RPMI8226 (cell line): ENCODE measurements at regions not wholly inside any gene's neighbourhood (a gene's known extent, or its start where the extent isn't known, plus 50 kb on each side); places are given as distances from the start of the nearest gene placed in this dataset.
"Not testable (repeated sequence)": the region's sequence is repeated elsewhere in the genome, so short reads cannot be mapped to it uniquely, and the experiment has no call there.

Experiments used
- DNase-seq: peaks from one replicate; pipeline ENCODE4 v3.0.0-alpha.2; 2015

DNA sequence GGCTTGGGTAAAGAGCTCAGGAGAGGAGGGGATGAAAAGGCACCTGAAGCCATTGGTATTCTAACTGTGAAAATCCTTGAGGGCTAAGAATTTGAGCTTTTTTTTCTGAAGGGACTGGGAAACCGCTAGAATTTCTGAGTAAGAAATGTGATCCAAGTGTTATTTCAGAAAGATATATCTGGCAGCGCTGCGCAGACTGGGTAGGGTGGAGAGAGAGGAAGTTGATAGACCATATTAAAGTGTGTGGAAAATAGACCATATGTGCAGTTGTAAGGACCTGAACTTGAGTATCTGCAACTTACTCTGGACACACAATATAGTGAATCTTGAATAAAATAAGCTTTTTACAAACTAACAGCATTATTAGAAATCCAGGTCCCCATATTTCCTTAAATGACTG, 427.4 kb downstream of the NDFIP2 start:
- no peak for DNase-seq

DNA sequence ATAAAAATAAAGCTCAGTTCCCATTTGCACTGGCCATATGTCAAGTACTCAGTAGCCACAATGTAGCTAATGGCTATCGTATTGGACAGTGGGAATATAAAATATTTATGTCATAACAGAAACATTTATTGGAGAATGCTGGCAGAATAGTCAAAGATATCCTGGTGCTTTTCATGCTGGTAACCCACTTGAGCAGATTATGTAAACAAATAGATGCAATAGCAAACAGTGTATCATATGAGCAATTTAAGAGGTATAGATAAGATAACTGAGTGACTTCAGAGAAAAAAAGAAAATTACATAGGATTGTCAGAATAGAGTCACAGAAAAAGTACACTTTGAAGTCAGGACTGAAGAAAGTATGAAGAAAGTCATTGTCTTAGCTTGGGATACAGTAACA, 426.6 kb downstream of the NDFIP2 start:
- no peak for DNase-seq

DNA sequence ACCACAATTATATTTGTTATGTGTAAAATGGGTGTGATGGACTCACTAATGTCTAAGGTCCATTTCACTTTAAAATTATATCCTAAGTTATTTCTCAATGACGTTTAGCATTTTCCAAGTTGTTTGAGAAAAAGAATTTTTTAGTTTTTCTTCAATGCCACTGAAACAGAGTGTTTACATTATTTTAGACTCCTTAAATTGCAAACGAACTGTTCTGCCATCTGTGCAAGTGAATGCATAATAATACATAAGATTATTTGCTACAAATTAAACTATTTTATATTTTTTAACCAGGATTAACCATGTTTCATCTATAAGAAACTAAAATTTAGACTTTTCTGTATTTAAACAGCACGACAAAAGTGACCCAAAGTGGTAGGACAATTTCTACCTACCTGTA, 425.4 kb downstream of the NDFIP2 start:
- no peak for DNase-seq

DNA sequence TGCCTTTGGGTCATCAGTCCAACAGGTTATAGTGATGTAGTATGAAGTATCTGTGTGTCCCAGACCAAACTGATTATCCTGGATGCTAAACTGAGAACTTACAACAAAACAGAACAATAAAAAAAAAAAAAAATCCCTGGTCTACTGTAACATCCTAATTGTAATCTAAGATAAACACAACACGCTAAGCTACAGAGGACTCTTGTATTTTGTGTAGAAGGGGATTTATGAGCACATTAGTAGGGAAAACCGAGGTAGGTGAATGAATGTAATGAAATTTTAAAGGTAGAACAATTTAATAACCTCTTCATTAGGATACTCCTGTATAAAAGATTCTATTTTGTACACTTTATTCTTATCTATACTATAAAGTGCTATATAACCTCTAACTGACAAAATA, 424.1 kb downstream of the NDFIP2 start:
- no peak for DNase-seq

DNA sequence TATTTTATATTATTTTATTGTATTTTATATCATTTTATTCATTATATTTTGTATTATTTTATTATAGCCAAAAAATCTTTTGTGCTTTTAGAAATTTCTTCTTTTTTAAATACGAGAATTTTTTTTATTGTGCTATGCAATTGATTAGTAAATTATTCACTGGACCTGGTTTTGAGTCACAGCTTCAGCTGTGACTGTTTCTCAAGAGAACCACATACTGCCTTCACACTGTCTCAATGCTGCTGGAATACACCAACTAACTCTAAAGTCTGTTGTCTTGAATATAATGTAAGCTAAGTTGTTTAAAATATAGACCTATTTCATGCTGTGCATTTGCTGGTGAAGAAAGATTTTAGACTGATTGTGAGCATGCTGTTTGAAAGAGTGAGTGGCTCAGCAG, 423.6 kb downstream of the NDFIP2 start:
- DNase-seq, result no peak

DNA sequence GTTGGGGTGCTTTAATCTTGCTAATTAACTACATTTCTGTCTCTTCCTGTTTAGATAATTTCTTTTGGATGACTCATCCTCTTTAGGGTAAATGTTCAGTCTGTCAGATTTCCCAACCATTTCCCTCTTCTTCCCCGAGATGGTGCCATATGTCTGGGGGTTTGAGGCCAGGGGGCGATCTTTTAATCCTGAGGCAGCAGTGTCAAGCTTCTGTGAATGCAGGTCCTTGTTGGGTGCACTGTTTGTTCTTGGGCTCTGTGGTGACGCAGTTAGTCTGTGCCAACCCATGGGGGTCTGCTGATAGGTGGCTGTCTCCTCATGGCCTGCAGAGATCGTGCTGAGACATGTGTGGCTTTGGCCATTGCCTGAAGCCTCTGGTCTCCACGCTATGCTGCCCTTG, 420.4 kb downstream of the NDFIP2 start:
- DNase-seq, result no peak

DNA sequence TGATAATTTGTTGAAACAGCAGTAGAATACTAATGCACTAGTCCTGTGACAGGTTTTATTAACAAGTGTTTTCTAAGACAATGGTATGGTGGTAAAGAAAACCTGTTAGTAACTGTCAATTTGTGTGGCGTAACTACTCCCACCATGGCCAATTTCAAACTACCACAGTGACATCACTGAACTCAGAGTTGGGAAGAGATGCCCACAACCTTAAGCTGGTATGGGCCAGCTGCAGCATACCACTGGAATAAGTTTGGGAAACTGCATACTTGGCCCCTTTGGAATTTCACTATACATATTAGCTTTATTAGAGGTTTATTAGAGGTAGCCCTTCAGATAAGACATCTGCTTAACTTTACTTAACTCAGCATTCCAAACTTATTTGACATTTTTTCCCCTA, 419.4 kb downstream of the NDFIP2 start:
- DNase-seq, result no peak

DNA sequence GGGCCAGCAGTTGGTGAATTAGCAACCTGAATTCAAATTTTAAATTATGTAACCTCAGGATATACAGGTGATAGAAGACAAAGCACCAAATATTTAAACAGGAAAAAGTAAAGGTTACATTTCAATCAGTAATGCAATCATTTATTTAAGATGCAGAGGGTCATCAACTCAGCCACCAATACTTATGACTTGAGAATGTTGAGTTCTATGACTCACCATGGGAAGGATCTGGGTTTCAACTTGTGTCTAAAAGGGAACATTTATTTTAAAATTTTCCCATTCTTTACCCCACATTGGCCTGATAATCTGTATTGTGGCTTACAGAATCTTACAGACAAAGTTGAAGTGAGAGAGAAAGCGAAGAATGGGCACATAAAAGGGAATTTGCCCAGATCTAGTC, 418.0 kb downstream of the NDFIP2 start:
- no peak for DNase-seq

DNA sequence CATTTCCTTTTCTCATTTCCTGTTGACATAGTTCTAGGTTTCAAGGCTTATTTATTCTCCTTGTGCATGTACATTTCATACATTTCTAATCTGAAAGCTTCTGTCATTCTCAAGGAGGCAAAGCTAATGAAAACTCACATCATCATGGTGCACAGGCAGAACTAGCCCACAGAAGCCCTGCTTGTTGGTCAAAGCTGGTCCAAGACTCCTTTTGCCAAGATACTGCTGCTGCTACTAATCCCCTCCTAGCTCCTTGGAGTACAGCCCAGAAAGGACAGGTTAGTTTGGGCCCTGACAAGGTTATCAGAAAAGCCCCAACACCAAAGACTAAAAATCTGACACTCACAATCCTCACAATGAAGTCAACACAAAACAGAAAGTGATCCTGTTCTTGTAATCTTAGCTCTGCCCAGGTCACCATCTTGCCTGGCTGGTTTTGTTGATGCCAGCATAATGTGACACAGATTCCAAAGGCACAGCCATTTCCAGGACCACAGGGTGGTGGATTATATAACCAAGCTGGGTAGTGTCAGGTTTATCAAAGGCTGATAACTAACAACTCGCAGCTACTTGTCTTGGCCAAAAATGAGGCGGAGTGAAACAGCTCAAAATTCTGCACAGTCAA, 417.4 kb downstream of the NDFIP2 start:
- DNase-seq, result no peak

DNA sequence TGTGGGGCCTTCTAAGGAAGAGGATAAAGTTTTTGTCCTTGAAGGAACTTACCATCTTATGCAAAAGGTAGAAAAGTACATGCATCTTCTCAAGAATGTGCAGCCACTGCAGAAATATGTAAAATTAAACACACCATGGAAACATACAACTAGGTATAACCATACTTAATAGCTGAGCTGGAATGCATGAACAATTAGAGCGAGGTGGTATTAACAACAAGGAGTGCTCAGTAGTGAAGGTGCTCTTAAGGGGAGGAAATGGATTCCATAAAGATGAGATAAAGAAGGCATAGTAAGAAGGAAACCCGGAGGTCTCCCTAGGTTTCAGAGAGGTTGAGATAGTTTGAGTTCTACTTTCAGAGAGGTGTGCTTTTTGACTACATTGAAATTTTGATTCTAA, 415.9 kb downstream of the NDFIP2 start:
- DNase-seq, result no peak

DNA sequence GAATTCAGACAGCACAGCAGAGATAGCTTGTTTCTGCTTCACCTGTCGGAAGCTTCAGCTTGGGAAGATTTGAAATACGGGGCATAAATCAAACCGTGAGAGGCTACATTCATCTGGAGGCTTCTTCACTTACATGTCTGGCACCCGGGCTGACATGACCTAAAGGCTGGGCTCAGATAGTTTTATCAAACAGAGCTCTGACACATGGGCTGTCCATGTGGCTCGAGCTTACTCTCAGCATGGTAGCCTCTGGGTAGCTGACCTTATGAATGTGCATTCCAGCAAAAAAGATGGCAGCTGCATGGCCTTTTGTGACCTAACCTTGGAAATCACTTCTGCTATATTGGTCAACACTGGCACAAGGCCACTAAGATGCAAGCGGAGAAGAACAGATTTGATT, 414.5 kb downstream of the NDFIP2 start:
- no peak for DNase-seq

DNA sequence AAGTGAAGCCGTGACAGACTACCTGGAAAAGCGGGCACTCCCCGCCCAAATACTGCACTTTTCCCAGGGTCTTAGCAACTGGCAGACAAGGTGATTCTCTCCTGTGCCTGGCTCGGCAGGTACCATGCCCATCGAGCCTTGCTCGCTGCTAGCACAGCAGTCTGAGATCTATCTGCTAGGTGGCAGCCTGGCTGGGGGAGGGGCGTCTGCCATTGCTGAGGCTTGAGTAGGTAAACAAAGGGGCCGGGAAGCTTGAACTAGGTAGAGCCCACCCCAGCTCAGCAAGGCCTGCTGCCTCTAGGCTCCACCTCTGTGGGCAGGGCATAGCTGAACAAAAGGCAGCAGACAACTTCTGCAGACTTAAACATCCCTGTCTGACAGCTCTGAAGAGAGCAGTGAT, 406.3 kb downstream of the NDFIP2 start:
- not testable (repeated sequence) for DNase-seq

DNA sequence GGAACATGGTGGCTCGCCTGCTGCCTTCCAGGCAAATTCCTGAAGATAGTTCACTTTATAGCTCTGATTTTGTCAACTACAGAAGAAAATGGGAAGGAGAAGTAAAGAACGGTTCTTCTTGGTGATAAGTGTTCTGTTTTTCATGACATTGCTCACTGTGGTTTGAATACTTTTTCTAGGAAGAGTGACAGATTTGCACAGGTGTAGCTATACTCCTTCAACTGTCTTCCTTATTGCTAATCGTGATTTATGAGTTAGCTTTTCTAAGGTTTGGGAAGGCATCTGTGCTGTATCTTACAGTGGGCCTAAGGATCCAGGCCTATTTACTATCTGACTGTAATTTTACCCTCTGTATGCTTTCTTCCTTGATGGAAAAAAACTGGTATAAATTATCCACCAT, 405.6 kb downstream of the NDFIP2 start:
- no peak for DNase-seq

DNA sequence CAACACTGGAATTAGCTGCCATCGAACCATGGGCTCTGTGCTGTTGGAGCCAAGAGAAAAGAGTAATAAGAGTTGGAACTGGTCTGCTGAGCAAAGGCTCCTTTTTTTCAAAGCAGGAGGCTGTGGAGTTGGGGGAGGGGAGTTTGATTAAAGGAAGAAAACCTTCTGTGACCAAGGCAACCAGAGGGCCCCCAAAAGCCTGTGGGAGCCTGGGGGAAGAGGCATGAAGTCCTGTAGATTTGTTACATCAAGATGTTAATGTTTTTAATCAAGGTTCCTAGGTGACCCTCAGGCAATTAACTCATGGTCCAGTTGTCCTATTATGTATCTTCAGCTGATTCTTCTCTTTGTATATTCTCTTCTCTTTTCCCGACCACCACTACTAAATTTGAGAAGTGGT, 403.9 kb downstream of the NDFIP2 start:
- no peak for DNase-seq

DNA sequence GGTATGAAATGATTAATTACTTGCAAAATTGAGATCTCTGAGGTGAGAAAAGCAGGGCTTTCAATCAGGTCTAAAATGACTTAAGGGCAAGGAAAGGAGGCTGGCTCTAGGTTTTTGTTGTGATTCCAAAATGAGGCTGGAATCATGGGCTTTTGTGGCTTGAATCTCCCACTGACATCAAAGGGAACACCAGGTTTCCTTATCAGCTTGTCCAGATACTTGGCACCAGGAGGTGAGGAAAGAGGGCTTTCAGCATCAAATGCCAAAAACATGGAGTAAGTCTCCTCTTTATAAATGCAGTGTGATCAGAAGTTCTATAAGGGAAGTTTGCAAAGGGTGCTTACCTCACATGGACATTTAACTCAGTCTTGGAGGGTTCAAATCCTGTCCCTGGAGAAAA, 402.3 kb downstream of the NDFIP2 start:
- DNase-seq, result no peak

DNA sequence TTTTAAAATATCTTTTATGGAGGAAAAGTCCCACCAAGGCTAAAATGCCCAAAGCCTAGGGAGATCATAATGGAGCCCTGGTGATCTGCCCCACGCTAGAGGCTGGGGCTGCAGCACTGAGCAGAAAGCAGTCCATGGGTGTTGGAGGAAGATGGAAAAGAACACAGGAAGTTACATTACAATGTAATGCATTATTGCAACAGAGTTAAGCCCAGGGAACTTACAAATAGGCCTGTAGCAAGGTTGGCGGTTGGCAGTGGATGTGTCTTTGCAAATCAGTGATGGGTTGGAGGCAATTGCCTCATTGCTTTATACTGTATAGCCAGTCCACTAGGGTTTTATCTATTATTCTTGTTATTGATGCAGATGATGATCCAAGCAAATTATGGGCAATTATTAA, 399.9 kb downstream of the NDFIP2 start:
- no peak for DNase-seq

DNA sequence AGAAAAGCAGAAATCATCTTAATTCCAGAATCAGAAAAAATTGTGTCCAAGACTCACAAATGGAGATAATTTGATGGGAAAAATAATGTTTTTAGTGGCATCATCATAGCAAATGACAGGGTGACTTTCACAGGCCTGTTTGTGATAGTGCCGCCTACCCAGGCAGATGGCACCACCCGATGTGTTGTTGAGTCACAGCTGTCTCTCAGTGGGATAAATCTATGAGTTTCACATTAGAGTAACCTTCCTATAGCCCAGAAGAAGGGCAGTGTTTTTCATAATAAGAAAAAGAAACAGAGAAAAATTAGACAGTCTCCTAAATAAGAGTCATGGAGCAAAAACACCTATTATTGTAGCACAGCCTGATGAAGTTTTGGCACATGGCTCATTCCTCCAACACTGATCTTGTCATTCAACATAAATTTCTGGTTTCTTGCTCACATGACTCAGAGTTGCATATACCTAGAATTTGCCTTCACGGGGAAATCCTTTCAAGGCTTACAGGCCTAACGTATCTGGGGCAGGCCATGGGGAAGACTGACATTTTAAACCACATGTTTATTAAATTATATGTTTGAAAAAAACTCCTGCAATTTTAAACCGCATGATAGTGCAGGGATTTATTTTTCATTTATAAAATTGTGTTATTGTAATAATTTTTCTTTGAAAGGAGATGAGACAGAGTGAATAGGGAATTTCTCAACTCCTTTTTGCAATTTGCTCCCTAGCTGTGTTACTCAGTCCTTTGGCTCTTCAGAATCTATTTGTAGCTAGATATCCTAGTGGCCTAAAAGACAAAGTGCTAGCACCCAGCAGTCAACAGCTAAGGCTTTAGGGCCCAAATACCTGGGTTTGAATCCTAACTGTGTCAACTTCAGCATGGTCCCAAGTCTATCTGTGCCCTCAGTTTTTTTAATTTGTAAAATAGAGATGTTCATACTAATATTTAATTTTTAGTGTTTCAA, 393.7 kb downstream of the NDFIP2 start:
- no peak for DNase-seq

DNA sequence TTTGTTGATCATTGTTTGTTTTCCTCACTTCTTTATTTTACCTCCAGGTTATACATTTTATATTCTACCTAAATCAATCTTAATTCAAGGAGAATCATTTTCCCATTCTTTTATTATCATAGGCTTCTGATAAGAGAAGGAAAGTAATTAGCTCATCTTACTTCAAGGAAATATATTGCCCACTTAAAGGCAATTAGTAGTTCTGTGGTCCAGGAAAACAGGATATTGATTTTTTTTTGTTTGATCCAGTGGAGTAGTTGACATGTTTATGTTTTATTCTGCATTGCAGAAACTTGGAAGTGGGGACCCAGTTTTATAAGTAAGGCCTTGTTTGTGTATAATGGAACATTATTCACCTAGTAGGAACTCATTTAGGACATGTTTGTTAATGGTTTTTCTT, 390.6 kb downstream of the NDFIP2 start:
- no peak for DNase-seq

DNA sequence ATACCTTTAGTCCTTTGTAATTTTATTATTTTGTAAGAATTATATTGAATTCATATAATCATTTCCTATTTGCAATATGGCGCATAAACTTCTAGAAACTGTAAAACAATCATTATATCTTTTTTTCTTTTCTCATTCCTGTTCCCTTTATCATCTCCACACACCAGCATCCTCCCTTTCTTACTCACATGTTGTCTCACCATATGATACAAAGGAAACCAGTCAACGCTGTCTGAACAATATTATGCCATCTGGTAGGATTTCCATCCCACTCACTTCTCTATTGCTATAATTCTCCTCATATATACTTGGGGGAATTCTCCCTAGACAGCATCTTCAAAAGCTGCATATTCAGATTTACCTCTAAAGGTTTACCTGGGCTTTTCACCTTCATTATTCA, 389.8 kb downstream of the NDFIP2 start:
- DNase-seq, result no peak

DNA sequence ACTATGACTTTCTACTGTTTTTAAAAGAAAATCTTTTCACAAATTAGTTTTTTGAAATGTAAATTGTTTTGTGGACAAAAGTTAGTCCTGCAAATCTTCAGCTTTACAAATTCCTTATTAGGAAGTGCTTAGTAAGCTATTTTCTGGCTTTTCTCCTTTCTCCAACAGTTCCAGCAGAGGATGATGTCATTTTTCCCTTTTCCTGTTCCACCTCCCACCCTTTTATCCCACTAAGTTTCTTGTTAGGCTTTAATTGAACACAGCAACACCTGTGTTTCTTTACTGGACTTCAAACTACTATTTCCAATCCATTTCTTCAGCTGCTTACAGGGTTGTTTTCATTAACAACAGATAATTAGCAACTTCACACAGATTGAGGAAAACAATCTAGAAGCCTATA, 389.2 kb downstream of the NDFIP2 start:
- DNase-seq, result no peak

DNA sequence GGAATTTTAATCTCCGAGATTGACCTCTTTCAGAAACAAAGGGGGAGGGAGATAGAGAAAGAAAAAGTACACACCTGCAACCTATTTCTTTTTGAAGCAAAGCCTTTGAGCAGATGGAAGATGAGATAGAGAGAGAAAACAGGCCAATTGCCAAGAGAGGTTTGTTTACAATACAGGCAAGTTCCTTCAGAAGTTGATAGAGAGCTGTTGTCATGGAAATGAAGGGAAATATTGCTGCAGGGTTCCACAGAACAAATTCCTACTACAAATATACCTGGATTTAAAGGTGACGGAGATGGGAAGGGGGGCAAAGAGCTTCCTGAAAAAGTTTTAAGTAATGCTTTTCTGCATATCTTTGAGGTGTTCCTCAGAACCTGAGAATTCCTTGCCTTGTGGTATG, 388.4 kb downstream of the NDFIP2 start:
- no peak for DNase-seq

DNA sequence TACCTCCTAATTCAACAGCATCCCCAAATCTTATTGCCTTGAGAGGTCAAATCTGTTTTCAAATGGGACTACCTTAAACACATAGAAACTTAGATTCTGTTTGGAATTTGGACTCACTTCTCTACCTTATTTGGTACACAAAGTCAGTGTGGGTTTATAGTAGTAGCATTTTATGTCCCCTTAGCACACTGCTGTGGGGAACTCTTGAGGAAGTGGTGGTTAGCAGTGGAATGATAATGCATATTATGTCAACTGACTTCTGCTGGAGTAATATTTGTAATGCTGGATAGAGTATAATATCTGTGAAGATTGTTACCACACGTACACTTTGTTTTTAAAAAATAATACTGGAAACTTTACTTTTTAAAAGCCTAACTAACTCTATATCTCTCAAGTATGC, 386.3 kb downstream of the NDFIP2 start:
- DNase-seq, result no peak

DNA sequence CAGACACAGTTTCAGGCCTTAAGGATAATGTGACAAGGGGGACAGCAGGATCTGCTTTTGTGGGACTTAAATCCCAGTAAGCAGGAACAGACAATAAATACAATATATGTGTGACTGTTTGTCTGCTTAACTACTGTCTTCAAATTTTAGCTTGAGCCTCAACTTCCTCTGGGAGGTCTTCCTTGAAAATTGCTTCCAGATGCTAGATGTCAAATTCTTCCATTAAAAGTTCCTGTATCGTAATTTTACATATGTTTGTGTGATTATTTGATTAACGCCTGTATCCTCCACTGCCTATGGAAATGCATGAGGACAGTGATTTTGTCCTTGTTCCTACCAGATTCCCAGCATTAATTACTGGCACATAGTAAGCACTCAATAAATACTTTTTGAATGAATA, 385.5 kb downstream of the NDFIP2 start:
- DNase-seq, result no peak

DNA sequence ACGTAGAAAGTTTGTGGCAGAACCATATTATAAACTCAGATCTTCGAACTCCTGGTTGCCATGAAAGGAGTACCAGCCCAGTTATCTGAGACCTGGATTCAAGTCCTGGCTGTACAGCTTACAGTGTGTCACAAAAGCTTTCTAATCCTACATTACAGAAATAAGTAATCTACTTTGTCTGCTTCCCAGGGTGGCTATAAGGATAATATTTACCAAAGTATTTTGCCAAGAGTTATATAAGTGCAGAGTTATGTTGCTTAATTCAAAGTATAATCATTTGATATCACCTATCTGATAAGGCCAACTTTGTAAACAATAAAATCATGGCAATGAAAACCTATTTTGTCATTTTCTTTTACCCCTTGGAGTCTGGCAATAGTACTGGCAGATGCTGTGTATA, 381.6 kb downstream of the NDFIP2 start:
- DNase-seq, result no peak

DNA sequence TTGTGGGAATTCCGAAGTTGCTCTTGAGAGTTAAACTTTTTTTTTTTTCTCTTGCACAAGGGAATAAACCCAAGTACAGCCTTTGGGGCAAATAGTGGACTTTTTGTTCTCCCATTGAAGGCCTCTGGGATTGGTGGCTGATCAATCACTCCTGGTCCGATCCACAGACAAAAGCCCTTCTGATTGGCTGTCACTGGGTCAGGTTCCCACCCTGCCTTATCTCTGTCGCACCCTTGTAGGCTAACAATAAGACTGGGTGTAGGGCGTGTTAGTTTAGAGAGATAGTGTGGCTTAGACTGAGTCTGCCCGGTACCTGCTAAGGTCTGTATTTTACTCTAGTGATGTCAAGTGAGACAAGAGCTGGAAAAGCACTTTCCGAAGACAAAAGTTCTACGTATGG, 380.8 kb downstream of the NDFIP2 start:
- DNase-seq, result no peak
